Stimulated activated CD4-positive, alpha-beta T cell treated with anti-CD3 and anti-CD28 coated beads, Interleukin-4, amount 100 ng/mL, for 1 hour (primary cell): ENCODE measurements at regions not wholly inside any gene's neighbourhood (a gene's known extent, or its start where the extent isn't known, plus 50 kb on each side); places are given as distances from the start of the nearest gene placed in this dataset.
"Not testable (repeated sequence)": the region's sequence is repeated elsewhere in the genome, so short reads cannot be mapped to it uniquely, and the experiment has no call there.

Experiments
- DNase-seq: peaks from one replicate; pipeline ENCODE4 v3.0.0-alpha.2; 2020

DNA sequence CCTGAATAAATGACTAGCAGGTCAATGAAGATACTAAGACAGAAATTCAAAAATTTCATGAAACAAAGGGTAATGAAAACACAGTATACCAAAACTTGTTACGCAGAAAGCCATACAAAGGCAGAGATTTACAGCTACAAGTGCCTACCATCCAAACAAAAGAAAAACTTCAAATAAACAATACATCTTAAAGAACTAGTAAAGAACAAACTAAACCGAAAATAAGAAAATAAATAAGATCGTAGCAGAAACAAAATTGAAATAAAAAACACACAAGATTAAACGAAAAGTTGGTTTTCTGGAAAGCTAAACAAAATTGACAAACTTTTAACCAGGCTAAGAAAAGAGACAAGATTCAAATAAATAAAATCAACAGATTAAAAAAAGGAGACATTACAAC, 51.5 kb downstream of the VPREB1 start:
- not testable (repeated sequence) for DNase-seq

DNA sequence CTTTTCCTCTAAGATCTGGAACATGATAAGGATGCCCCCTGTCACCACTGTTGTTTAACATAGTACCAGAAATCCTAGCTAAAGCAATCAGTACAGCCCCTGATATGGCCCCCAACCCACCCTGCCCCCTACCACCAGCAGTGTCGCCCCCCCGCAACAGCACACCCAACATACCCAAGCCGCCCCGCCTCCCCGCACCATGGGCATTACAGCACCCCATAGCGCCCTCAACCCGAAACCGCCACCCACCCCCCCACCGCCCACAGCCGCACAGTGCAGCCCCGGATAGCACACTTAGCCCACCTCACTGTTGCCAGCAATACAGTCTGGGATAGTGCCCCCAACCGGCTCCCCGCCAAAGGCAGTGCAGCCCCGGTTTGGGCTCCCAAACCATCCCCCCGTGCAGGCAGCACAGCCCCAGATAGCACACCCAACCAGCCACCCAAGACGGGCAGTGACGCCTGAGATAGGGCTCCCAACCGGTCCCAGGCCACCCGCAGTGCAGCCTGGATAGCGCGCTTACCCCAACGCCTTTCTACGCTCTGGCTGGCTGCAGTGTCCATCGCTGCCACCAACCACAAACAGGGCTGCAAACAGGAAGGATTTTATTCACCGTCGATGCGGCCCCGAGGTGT, 52.7 kb downstream of the VPREB1 start:
- DNase-seq = peak; percentile 29

GRCh38 chr22:22297794-22298653, 53.4 kb downstream of the VPREB1 start:
- peak; percentile 76 for DNase-seq

GRCh38 chr22:22298654-22299009, 54.0 kb downstream of the VPREB1 start:
- not testable (repeated sequence) for DNase-seq

- not testable (repeated sequence) for DNase-seq
Observed at GRCh38 chr22:22300511-22300910, 55.9 kb downstream of the VPREB1 start.

GRCh38 chr22:22300946-22301345, 56.4 kb downstream of the VPREB1 start:
- DNase-seq = not testable (repeated sequence)

- DNase-seq = no peak
Observed at GRCh38 chr22:22316589-22316988, 72.0 kb downstream of the VPREB1 start.

DNA sequence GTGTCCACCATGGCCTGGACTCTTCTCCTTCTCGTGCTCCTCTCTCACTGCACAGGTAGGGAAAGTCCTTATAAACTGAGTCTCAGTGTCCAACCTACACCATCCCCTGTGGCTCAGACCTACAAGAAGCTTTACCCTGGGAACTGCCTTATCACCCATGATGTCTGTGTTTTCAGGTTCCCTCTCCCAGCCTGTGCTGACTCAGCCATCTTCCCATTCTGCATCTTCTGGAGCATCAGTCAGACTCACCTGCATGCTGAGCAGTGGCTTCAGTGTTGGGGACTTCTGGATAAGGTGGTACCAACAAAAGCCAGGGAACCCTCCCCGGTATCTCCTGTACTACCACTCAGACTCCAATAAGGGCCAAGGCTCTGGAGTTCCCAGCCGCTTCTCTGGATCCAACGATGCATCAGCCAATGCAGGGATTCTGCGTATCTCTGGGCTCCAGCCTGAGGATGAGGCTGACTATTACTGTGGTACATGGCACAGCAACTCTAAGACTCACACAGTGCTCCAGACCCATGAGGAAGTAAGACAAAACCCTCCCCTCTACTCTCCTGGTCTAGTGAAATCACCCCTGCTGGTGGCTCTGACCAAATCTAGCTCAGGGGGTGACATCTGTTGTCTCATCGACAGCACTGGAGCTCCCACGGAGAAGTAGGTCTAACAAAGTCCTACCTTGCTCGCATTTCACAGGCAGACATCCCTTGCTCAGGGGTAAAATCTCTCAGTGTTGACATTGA, 74.3 kb downstream of the VPREB1 start:
- no peak for DNase-seq

- peak; percentile 69 for DNase-seq
Observed at GRCh38 chr22:22321743-22322611, 77.4 kb downstream of the VPREB1 start.

GRCh38 chr22:22322792-22323191, 78.2 kb downstream of the VPREB1 start:
- DNase-seq = no peak

DNA sequence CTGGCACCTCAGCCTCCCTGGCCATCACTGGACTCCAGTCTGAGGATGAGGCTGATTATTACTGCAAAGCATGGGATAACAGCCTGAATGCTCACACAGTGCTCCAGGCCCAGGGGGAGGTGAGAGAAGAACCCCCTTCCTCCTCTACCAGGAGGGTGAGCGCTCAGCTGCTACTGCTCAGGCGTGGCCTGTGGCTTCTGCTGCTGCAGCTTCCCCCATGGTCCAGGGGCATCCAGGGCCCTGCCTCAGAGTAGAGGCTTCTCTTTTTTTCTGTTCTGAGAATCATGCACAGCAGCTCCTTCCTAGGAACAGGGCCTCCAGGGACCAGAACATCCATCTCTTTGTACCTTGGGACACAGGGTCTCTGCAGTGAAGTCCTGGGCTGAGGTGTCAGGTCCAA, 83.1 kb downstream of the VPREB1 start:
- DNase-seq = no peak

- DNase-seq = no peak
Observed at GRCh38 chr22:22329792-22330191, 85.2 kb downstream of the VPREB1 start.

DNA sequence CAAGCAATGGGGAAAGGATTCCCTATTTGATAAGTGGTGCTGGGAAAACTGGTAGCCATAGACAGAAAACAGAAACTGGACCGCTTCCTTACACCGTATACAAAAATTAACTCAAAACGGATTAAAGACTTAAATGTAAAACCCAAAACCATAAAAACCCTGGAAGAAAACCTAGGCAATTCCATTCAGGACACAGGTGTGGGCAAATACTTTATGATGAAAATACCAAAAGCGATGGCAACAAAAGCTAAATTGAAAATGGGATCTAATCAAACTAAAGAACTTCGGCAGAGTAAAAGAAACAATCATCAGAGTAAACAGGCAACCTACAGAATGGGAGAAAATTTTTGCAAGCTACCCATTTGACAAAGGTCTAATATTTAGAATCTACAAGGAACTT, 91.1 kb downstream of the VPREB1 start:
- not testable (repeated sequence) for DNase-seq

GRCh38 chr22:22336333-22336732, 91.7 kb downstream of the VPREB1 start:
- DNase-seq = not testable (repeated sequence)

- DNase-seq = not testable (repeated sequence)
Observed at GRCh38 chr22:22338778-22339177, 94.2 kb downstream of the VPREB1 start.

DNA sequence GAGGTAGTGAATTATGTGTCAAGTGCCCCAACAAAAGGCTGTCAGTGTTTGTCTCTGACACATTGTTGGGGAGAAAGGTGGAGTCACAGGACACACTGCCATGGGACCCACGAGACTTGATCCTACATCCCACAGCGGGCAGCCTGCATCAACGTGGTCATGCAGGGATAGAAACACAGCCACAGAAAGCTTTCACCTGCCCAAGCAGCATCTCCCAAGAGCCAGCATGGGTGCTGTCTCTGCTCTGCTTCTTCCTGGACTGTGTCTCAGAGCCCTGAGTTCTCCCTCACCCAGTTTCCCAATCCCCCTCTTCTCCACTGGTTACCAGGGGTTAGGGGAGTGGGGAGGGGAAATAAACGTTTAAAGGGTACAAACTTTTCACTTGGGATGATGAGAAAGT, 97.2 kb downstream of the VPREB1 start:
- DNase-seq = no peak

- DNase-seq = peak; percentile 73
Observed at GRCh38 chr22:22342697-22343580, 98.4 kb downstream of the VPREB1 start.

- DNase-seq = no peak
Observed at GRCh38 chr22:22343581-22344296, 99.2 kb downstream of the VPREB1 start.

DNA sequence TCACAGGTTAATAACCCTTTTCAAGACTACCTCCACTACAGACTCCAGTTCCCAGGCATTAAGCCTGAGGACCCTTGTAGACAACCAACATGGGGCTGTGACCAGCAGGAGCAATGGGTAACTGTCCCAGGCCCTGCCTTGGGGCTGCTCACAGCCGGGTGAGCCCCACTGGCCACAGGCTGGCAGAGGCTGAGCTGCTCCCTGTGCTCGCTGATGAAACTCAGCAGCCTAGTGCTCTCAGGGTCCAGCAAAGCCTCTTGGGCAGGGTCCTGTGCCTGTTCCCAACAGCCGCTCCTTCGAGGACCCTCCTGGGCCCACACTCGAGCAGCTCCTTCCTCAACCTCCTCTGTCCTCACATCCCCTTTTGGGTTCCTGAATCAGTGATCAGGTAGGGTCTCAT, 99.8 kb downstream of the VPREB1 start:
- DNase-seq = no peak

DNA sequence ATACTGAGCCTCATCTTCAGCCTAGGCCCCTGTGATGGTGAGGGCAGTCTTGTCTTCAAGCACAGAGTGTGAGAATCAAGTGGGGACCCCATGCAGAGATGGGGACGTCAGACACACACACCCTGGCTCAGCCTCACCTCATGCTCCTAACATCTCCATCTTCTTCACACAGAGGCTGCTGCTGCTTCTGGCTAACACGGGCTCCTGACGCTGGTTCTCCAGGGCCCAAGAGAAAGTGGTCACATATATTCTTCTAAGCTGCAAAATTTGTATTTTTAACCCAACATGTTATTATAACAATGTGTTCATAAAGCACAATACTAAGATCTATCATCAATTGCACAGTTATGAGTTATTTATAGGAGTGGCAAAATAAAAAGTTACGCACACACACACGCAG, 101.2 kb downstream of the VPREB1 start:
- DNase-seq = no peak
